IMR-90 (cell line): ENCODE measurements at regions not wholly inside any gene's neighbourhood (a gene's known extent, or its start where the extent isn't known, plus 50 kb on each side); places are given as distances from the start of the nearest gene placed in this dataset.

Experiments
- ATAC-seq: fragments of 200-7000 bp; cut with Tn5 transposase; 2 replicates; pipeline ENCODE4 v1.9.1; 2020; ENCODE audit warnings: low read depth, mild to moderate bottlenecking, moderate library complexity
- BruUV-seq: library from RNA; stranded (reverse); fragments of 400-500 nt; replicated peaks from 2 replicates; lab custom pipeline; 2021; lab: Mats Ljungman, UMichigan
- CTCF ChIA-PET: fragments of 300-600 bp; formaldehyde crosslinking; extraction: SDS; loops from one replicate; lab custom pipeline; 2021; ENCODE audit warnings: antibody characterized with exemption; lab: Yijun Ruan, JAX
- POLR2A ChIA-PET: fragments of 300-600 bp; sonication (Branson Sonifier 250); formaldehyde crosslinking; loops from one replicate; lab custom pipeline; 2022; ENCODE audit warnings: antibody characterized with exemption; ENCODE audit not compliant: unreplicated experiment; lab: Charles Lee
- DNase-seq: peaks from one replicate; pipeline ENCODE4 v3.0.0; 2013
- H2AFZ ChIP-seq: replicated peaks from 2 replicates; pipeline ENCODE3; 2013; ENCODE audit warnings: low read length, mild to moderate bottlenecking; ENCODE audit not compliant: poor library complexity
- H2AK5ac ChIP-seq: 2 replicates; pipeline ENCODE4 v1.6.1; 2013; ENCODE audit warnings: low read depth, low read length, inconsistent platforms
- H2AK9ac ChIP-seq: replicated peaks from 2 replicates; pipeline ENCODE3; 2013; ENCODE audit warnings: mild to moderate bottlenecking, low read depth, low read length, moderate library complexity; ENCODE audit not compliant: poor library complexity
- H2BK120ac ChIP-seq: 2 replicates; pipeline ENCODE4 v1.6.1; 2013; ENCODE audit warnings: low read depth, low read length, inconsistent platforms
- H2BK15ac ChIP-seq: 3 replicates; pipeline ENCODE4 v1.6.1; 2013; ENCODE audit warnings: low read depth, low read length, inconsistent platforms
- H2BK20ac ChIP-seq: 2 replicates; pipeline ENCODE4 v1.6.1; 2013; ENCODE audit warnings: low read depth, mild to moderate bottlenecking, inconsistent platforms, low read length, moderate library complexity
- H2BK5ac ChIP-seq: 2 replicates; pipeline ENCODE4 v1.6.1; 2013; ENCODE audit warnings: mild to moderate bottlenecking, low read depth, low read length, inconsistent platforms; ENCODE audit not compliant: poor library complexity, severe bottlenecking
- H3K14ac ChIP-seq: replicated peaks from 2 replicates; pipeline ENCODE4 v1.6.1; 2013; ENCODE audit warnings: low read depth, low read length, inconsistent platforms
- H3K18ac ChIP-seq: 2 replicates; pipeline ENCODE4 v1.6.1; 2013; ENCODE audit warnings: low read depth, low read length, control low read depth
- H3K23ac ChIP-seq: 2 replicates; pipeline ENCODE4 v1.6.1; 2013; ENCODE audit warnings: low read depth, low read length, inconsistent platforms
- H3K27ac ChIP-seq: 2 replicates; pipeline ENCODE4 v1.5.1; 2013; ENCODE audit warnings: mild to moderate bottlenecking, control low read depth, low read length; ENCODE audit not compliant: insufficient read depth
- H3K27me3 ChIP-seq: 2 replicates; pipeline ENCODE4 v1.6.1; 2013; ENCODE audit warnings: low read length; ENCODE audit not compliant: control insufficient read depth, insufficient read depth
- H3K36me3 ChIP-seq: 2 replicates; pipeline ENCODE4 v1.6.1; 2013; ENCODE audit warnings: low read length, mixed read lengths; ENCODE audit not compliant: control insufficient read depth, insufficient read depth
- H3K4ac ChIP-seq: 2 replicates; pipeline ENCODE4 v1.6.1; 2013; ENCODE audit warnings: low read depth, low read length, inconsistent platforms
- H3K4me1 ChIP-seq: 2 replicates; pipeline ENCODE4 v1.6.1; 2013; ENCODE audit warnings: low read length, mixed read lengths; ENCODE audit not compliant: control insufficient read depth, insufficient read depth
- H3K4me2 ChIP-seq: 2 replicates; pipeline ENCODE4 v1.6.1; 2013; ENCODE audit warnings: low read depth, mild to moderate bottlenecking, control low read depth, low read length, moderate library complexity
- H3K4me3 ChIP-seq: 2 replicates; pipeline ENCODE4 v1.5.1; 2013; ENCODE audit warnings: low read depth, mild to moderate bottlenecking, control low read depth, low read length, moderate library complexity; ENCODE audit not compliant: insufficient read depth
- H3K56ac ChIP-seq: 2 replicates; pipeline ENCODE4 v1.6.1; 2013; ENCODE audit warnings: low read length, inconsistent platforms; ENCODE audit not compliant: insufficient read depth; ENCODE audit errors: extremely low read depth
- H3K79me1 ChIP-seq, 2 experiments: 2 replicates each; pipeline ENCODE4 v1.6.1; 2013; ENCODE audit warnings: low read length in 2 of 2, inconsistent platforms in 1 of 2, low read depth in 1 of 2
- H3K9ac ChIP-seq: 2 replicates; pipeline ENCODE4 v1.6.1; 2013; ENCODE audit warnings: low read depth, low read length, control low read depth
- H3K9me1 ChIP-seq: 2 replicates; pipeline ENCODE4 v1.6.1; 2013; ENCODE audit warnings: low read length, inconsistent platforms; ENCODE audit not compliant: insufficient read depth
- H3K9me3 ChIP-seq: 2 replicates; pipeline ENCODE4 v1.6.1; 2013; ENCODE audit warnings: low read length; ENCODE audit not compliant: control insufficient read depth, insufficient read depth
- H4K20me1 ChIP-seq: 2 replicates; pipeline ENCODE4 v1.6.1; 2013; ENCODE audit warnings: low read length, inconsistent platforms; ENCODE audit not compliant: insufficient read depth
- H4K5ac ChIP-seq: 2 replicates; pipeline ENCODE4 v1.6.1; 2013; ENCODE audit warnings: mild to moderate bottlenecking, low read depth, low read length, control low read depth
- H4K8ac ChIP-seq, 2 experiments: 2 replicates each; pipeline ENCODE4 v1.6.1; 2013; ENCODE audit warnings: low read depth in 2 of 2, low read length in 2 of 2, control low read depth in 1 of 2, inconsistent platforms in 1 of 2
- H4K91ac ChIP-seq: 2 replicates; pipeline ENCODE4 v1.6.1; 2013; ENCODE audit warnings: low read depth, low read length, inconsistent platforms; ENCODE audit not compliant: insufficient read depth
- BHLHE40 ChIP-seq: fragments of 150-350 bp; IDR thresholded peaks from 2 replicates; pipeline ENCODE4 v1.6.1; 2016; ENCODE audit warnings: mild to moderate bottlenecking, low read depth, low read length
- CEBPB ChIP-seq: IDR thresholded peaks from 2 replicates; pipeline ENCODE4 v1.6.1; 2012; ENCODE audit warnings: low read depth, low read length, improper control_type of control experiment
- CHD1 ChIP-seq: IDR thresholded peaks from 2 replicates; pipeline ENCODE4 v1.6.1; 2012; ENCODE audit warnings: low read depth, low read length, improper control_type of control experiment
- FOS ChIP-seq: fragments of 150-350 bp; IDR thresholded peaks from 2 replicates; pipeline ENCODE4 v1.6.1; 2016; ENCODE audit warnings: low read depth, low read length
- MAFK ChIP-seq: IDR thresholded peaks from 2 replicates; pipeline ENCODE4 v1.6.1; 2012; ENCODE audit warnings: low read depth, low read length, improper control_type of control experiment
- MAZ ChIP-seq: IDR thresholded peaks from 2 replicates; pipeline ENCODE4 v1.6.1; 2012; ENCODE audit warnings: low read depth, mild to moderate bottlenecking, low read length, improper control_type of control experiment, moderate library complexity, borderline replicate concordance
- MXI1 ChIP-seq: IDR thresholded peaks from 2 replicates; pipeline ENCODE4 v1.6.1; 2012; ENCODE audit warnings: low read depth, mild to moderate bottlenecking, low read length, moderate library complexity, borderline replicate concordance
- NFE2L2 ChIP-seq: fragments of 150-350 bp; IDR thresholded peaks from 2 replicates; pipeline ENCODE4 v1.6.1; 2016; ENCODE audit warnings: low read depth, mild to moderate bottlenecking, low read length
- POLR2A ChIP-seq: IDR thresholded peaks from 2 replicates; pipeline ENCODE4 v1.6.1; 2012; ENCODE audit warnings: mild to moderate bottlenecking, low read depth, low read length
- RAD21 ChIP-seq: IDR thresholded peaks from 2 replicates; pipeline ENCODE4 v1.6.1; 2012; ENCODE audit warnings: low read length, improper control_type of control experiment
- RCOR1 ChIP-seq: IDR thresholded peaks from 2 replicates; pipeline ENCODE4 v1.6.1; 2012; ENCODE audit warnings: mild to moderate bottlenecking, low read length, improper control_type of control experiment; ENCODE audit not compliant: insufficient replicate concordance
- RFX5 ChIP-seq: IDR thresholded peaks from 2 replicates; pipeline ENCODE4 v1.8.0; 2012; ENCODE audit warnings: low read depth, mild to moderate bottlenecking, low read length, moderate library complexity
- SMC3 ChIP-seq: fragments of 150-350 bp; IDR thresholded peaks from 2 replicates; pipeline ENCODE4 v1.6.1; 2016; ENCODE audit warnings: low read depth, mild to moderate bottlenecking, antibody characterized with exemption, low read length, moderate library complexity
- WGBS, 2 experiments: methylation state at CpG; one replicate each; pipeline versions ENCODE4 v1.1.5 to v1.1.7; 2013; ENCODE audit warnings: missing lambda C conversion rate in 2 of 2; ENCODE audit not compliant: insufficient read length in 1 of 2; ENCODE audit errors: extremely low coverage in 2 of 2; 5-methylcytosine and 5-hydroxymethylcytosine counted together
- dilution Hi-C: fragments of 300-500 bp; cut with HindIII; formaldehyde crosslinking; loops from one replicate; pipeline ENCODE4 v1.14.3; 2018; ENCODE audit warnings: low sequenced_read_pairs; ENCODE audit not compliant: unreplicated experiment
- in situ Hi-C: fragments of 300-500 bp; cut with MboI; formaldehyde crosslinking; loops from 3 replicates; pipeline ENCODE4 v1.14.3; 2019; ENCODE audit warnings: low sequenced_read_pairs, inconsistent platforms, mixed read lengths
- intact Hi-C: fragments of 100-400 bp; cut with micrococcal nuclease; formaldehyde crosslinking; loops from 2 replicates; pipeline ENCODE4 v1.10.0; 2022
- TF ChIP-seq, protein P1 (sequence below): fragments of 150-350 bp; IDR thresholded peaks from 2 replicates; pipeline ENCODE4 v1.6.1; 2017; ENCODE audit warnings: mild to moderate bottlenecking, antibody characterized with exemption, low read length, low read depth
- TF ChIP-seq, protein P2 (sequence below): conservative IDR thresholded peaks from 2 replicates; pipeline ENCODE4 v1.5.1; 2012; ENCODE audit warnings: mild to moderate bottlenecking, low read depth, low read length, improper control_type of control experiment
- TF ChIP-seq, protein P3 (sequence below): fragments of 150-350 bp; IDR thresholded peaks from 2 replicates; pipeline ENCODE4 v1.6.1; 2016; ENCODE audit warnings: low read depth, mild to moderate bottlenecking, low read length, moderate library complexity, borderline replicate concordance

DNA sequence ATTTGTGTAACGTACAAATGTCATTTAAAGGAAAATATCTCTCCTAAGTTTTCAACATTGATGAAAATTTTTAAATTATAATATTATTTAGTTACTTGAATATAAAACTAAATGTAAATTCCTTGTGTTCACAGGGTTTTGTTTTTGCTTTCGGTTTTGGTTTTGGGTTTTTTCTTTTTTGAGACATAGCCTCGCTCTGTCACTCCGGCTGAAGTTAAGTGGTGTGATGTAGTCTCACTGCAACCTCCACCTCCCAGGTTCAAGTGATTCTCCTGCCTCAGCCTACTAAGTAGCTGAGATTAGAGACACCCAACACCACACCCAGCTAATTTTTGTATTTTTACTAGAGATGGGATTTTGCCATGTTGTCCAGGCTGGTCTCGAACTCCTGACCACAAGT, 79.3 kb upstream of the TCF12 start:
- Histone ChIP-seq H3K56ac (no peak overlapping the region), H3K9me3 (no peaks in the 10 kb centered on the region)

More for the DNA sequence above, 79.3 kb upstream of the TCF12 start:
- in situ Hi-C loops = no loop called here
- Histone ChIP-seq H2AK5ac (no peak overlapping the region), H3K18ac (no peak overlapping the region), H4K5ac (no peak overlapping the region), H2BK5ac (no peak overlapping the region), H3K36me3 (no peaks in the 10 kb centered on the region), H3K4me2 (no peak overlapping the region), H2BK120ac (no peak overlapping the region), H3K4ac (no peak overlapping the region), H3K27me3 (no peaks in the 10 kb centered on the region), H2BK20ac (no peak overlapping the region), H4K20me1 (no peaks in the 10 kb centered on the region), H3K4me3 (no peak overlapping the region), H3K79me1 (no peaks in the 10 kb centered on the region), H2AK9ac (no peak overlapping the region), H3K14ac (no peak overlapping the region), H3K4me1 (peaks cover 5% of the 10 kb centered on the region), H2AFZ (no peak overlapping the region), H3K9ac (no peak overlapping the region), H4K8ac (no peak overlapping the region), H3K23ac (no peak overlapping the region), H3K27ac (no peak overlapping the region), H2BK15ac (no peak overlapping the region), H3K9me1 (peaks cover 6% of the 10 kb centered on the region; the same call in 1 of the 2 replicates), H4K91ac (no peak overlapping the region)
- DNase-seq (no peak), ATAC-seq (no peak)
- POLR2A ChIA-PET = interaction anchor here (0.6 kb wide), 1 partner anchor 312 kb away, joined by 5 read pairs; no protein-coding TSS in a partner anchor
- TF ChIP-seq RFX5 = no peak
- no peak for TF ChIP-seq POLR2A
- no peak for TF ChIP-seq MAFK
- TF ChIP-seq BHLHE40 = no peak
- TF ChIP-seq, protein P1, sequence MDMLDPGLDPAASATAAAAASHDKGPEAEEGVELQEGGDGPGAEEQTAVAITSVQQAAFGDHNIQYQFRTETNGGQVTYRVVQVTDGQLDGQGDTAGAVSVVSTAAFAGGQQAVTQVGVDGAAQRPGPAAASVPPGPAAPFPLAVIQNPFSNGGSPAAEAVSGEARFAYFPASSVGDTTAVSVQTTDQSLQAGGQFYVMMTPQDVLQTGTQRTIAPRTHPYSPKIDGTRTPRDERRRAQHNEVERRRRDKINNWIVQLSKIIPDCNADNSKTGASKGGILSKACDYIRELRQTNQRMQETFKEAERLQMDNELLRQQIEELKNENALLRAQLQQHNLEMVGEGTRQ = no peak
- TF ChIP-seq MXI1 = no peak
- TF ChIP-seq RCOR1 = no peak
- TF ChIP-seq, protein P2, sequence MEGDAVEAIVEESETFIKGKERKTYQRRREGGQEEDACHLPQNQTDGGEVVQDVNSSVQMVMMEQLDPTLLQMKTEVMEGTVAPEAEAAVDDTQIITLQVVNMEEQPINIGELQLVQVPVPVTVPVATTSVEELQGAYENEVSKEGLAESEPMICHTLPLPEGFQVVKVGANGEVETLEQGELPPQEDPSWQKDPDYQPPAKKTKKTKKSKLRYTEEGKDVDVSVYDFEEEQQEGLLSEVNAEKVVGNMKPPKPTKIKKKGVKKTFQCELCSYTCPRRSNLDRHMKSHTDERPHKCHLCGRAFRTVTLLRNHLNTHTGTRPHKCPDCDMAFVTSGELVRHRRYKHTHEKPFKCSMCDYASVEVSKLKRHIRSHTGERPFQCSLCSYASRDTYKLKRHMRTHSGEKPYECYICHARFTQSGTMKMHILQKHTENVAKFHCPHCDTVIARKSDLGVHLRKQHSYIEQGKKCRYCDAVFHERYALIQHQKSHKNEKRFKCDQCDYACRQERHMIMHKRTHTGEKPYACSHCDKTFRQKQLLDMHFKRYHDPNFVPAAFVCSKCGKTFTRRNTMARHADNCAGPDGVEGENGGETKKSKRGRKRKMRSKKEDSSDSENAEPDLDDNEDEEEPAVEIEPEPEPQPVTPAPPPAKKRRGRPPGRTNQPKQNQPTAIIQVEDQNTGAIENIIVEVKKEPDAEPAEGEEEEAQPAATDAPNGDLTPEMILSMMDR = no peak
- no peak for TF ChIP-seq CEBPB
- TF ChIP-seq SMC3 = no peak
- TF ChIP-seq NFE2L2 = no peak
- no peak for TF ChIP-seq RAD21
- no peak for TF ChIP-seq FOS
- no peak for TF ChIP-seq CHD1
- TF ChIP-seq, protein P3, sequence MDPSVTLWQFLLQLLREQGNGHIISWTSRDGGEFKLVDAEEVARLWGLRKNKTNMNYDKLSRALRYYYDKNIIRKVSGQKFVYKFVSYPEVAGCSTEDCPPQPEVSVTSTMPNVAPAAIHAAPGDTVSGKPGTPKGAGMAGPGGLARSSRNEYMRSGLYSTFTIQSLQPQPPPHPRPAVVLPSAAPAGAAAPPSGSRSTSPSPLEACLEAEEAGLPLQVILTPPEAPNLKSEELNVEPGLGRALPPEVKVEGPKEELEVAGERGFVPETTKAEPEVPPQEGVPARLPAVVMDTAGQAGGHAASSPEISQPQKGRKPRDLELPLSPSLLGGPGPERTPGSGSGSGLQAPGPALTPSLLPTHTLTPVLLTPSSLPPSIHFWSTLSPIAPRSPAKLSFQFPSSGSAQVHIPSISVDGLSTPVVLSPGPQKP = no peak
- TF ChIP-seq MAZ = no peak
- WGBS, 2 experiments = no CpG with 5 or more reads among the region's 5 CpGs
- no TSS peak for BruUV-seq
- dilution Hi-C loops = no loop called here
- CTCF ChIA-PET = no interaction called here
- intact Hi-C loops = no loop called here
